Bronchial epithelial cell (primary cell): ENCODE measurements at regions not wholly inside any gene's neighbourhood (a gene's known extent, or its start where the extent isn't known, plus 50 kb on each side); places are given as distances from the start of the nearest gene placed in this dataset.

Experiments
- DNase-seq: peaks from one replicate; pipeline ENCODE4 v3.0.0-alpha.2; 2010; ENCODE audit warnings: low read depth
- FAIRE-seq: peaks from 2 replicates; lab custom pipeline; 2011; peaks lifted over from hg19 to GRCh38; lab: Jason Lieb, UNC
- H3K27me3 ChIP-seq: 2 replicates; pipeline ENCODE4 v1.5.1; 2011; ENCODE audit warnings: low read length; ENCODE audit not compliant: control insufficient read depth, insufficient read depth
- H3K36me3 ChIP-seq: 2 replicates; pipeline ENCODE4 v1.5.1; 2011; ENCODE audit warnings: low read length; ENCODE audit not compliant: control insufficient read depth, insufficient read depth
- H3K4me3 ChIP-seq: 2 replicates; pipeline ENCODE4 v1.5.1; 2011; ENCODE audit warnings: mild to moderate bottlenecking, low read depth, low read length, control low read depth
- CTCF ChIP-seq: IDR thresholded peaks from 2 replicates; pipeline ENCODE4 v1.5.1; 2011; ENCODE audit warnings: mild to moderate bottlenecking, moderate library complexity, low read length, control low read depth, inconsistent platforms; ENCODE audit not compliant: insufficient read depth, severe bottlenecking

GRCh38 chr16:50446861-50447260 lies 78.1 kb upstream of the BRD7 start:
- Histone ChIP-seq H3K36me3 (no peaks in the 10 kb centered on the region), H3K4me3 (no peak overlapping the region), H3K27me3 (peaks cover 3% of the 10 kb centered on the region)
- no peak for DNase-seq
- FAIRE-seq: no peak
- TF ChIP-seq CTCF: no peak

- no peak for TF ChIP-seq CTCF
- DNase-seq (no peak), FAIRE-seq (no peak)
- no peak overlapping the region for H3K4me3 ChIP-seq
- H3K36me3 ChIP-seq: no peaks in the 10 kb centered on the region
- H3K27me3 ChIP-seq: peaks cover 3% of the 10 kb centered on the region
These were observed 77.1 kb upstream of the BRD7 start for GRCh38 chr16:50445621-50446555.

GRCh38 chr16:50444526-50444925 lies 75.7 kb upstream of the BRD7 start:
- TF ChIP-seq CTCF: no peak
- DNase-seq (no peak), FAIRE-seq (peak; percentile 47)

GRCh38 chr16:50442221-50442620 lies 73.4 kb upstream of the BRD7 start:
- no peak overlapping the region for H3K4me3 ChIP-seq
- no peak for TF ChIP-seq CTCF
- no peaks in the 10 kb centered on the region for H3K36me3 ChIP-seq
- no peak for DNase-seq
- peaks cover 3% of the 10 kb centered on the region for H3K27me3 ChIP-seq
- FAIRE-seq: no peak

More at GRCh38 chr16:50444526-50444925, 75.7 kb upstream of the BRD7 start:
- Histone ChIP-seq H3K4me3 (no peak overlapping the region), H3K27me3 (peaks cover 3% of the 10 kb centered on the region), H3K36me3 (no peaks in the 10 kb centered on the region)

- peak; percentile 40 for FAIRE-seq
- DNase-seq: no peak
These were observed 72.8 kb upstream of the BRD7 start for GRCh38 chr16:50441486-50442157.

More at GRCh38 chr16:50441486-50442157, 72.8 kb upstream of the BRD7 start:
- peaks cover 2% of the 10 kb centered on the region for H3K27me3 ChIP-seq
- no peak for TF ChIP-seq CTCF
- H3K4me3 ChIP-seq: no peak overlapping the region
- no peaks in the 10 kb centered on the region for H3K36me3 ChIP-seq
